Lung (tissue), 11 donors: ENCODE measurements at regions not wholly inside any gene's neighbourhood (a gene's known extent, or its start where the extent isn't known, plus 50 kb on each side); places are given as distances from the start of the nearest gene placed in this dataset.

Experiments
- ATAC-seq: fragments of 200-7000 bp; cut with Tn5 transposase; one replicate; pipeline ENCODE4 v1.9.1; 2020; ENCODE audit warnings: moderate number of reproducible peaks; ENCODE audit not compliant: insufficient read depth, low FRiP score
- DNase-seq, 3 donors: peaks; one replicate each; pipeline ENCODE4 v3.0.0-alpha.2; 2013 to 2017
- H3K27ac ChIP-seq, 2 donors: one replicate each; pipeline ENCODE4 v1.5.1; 2013; ENCODE audit warnings: mild to moderate bottlenecking in 2 of 2, moderate library complexity in 2 of 2, control low read depth in 1 of 2, inconsistent platforms in 1 of 2, low read depth in 1 of 2, low read length in 1 of 2
- H3K27me3 ChIP-seq, 3 donors: one replicate each; pipeline ENCODE4 v1.5.1; 2013; ENCODE audit warnings: low read length in 2 of 3; ENCODE audit not compliant: control insufficient read depth in 3 of 3, insufficient read depth in 3 of 3
- H3K36me3 ChIP-seq, 4 donors: one replicate each; pipeline ENCODE4 v1.5.1; 2013; ENCODE audit warnings: low read length in 4 of 4, mild to moderate bottlenecking in 1 of 4, moderate library complexity in 1 of 4; ENCODE audit not compliant: control insufficient read depth in 4 of 4, insufficient read depth in 4 of 4
- H3K4me1 ChIP-seq, 5 donors: one replicate each; pipeline ENCODE4 v1.5.1; 2013; ENCODE audit warnings: low read length in 5 of 5, mild to moderate bottlenecking in 2 of 5, moderate library complexity in 1 of 5; ENCODE audit not compliant: control insufficient read depth in 5 of 5, insufficient read depth in 5 of 5
- H3K4me3 ChIP-seq: one replicate; pipeline ENCODE4 v1.5.1; 2013; ENCODE audit warnings: mild to moderate bottlenecking, control low read depth, moderate library complexity
- H3K9ac ChIP-seq, 2 donors: one replicate each; pipeline ENCODE4 v1.5.1; 2013; ENCODE audit warnings: low read length in 2 of 2, control low read depth in 1 of 2; ENCODE audit not compliant: insufficient read depth in 1 of 2
- H3K9me3 ChIP-seq, 4 donors: one replicate each; pipeline ENCODE4 v1.5.1; 2013; ENCODE audit warnings: low read length in 3 of 4, mild to moderate bottlenecking in 1 of 4, moderate library complexity in 1 of 4; ENCODE audit not compliant: control insufficient read depth in 4 of 4, insufficient read depth in 3 of 4
- WGBS, 2 donors: extraction: QIAGEN DNeasy Blood & Tissue Kit; methylation state at CpG; one replicate each; pipeline ENCODE4 v1.1.7; 2013; 5-methylcytosine and 5-hydroxymethylcytosine counted together
- TF ChIP-seq, protein P1 (sequence below): IDR thresholded peaks from 2 replicates; pipeline ENCODE4 v1.5.1; 2012; ENCODE audit warnings: mild to moderate bottlenecking; ENCODE audit errors: control extremely low read depth, extremely low read depth
- donor health status: control.
- donor health status: control.
- donor health status: Bipolar disorder and iron deficiency.
- donor health status: healthy.
- donor health status: DM: yes; HTN: yes; CAD: no.

DNA sequence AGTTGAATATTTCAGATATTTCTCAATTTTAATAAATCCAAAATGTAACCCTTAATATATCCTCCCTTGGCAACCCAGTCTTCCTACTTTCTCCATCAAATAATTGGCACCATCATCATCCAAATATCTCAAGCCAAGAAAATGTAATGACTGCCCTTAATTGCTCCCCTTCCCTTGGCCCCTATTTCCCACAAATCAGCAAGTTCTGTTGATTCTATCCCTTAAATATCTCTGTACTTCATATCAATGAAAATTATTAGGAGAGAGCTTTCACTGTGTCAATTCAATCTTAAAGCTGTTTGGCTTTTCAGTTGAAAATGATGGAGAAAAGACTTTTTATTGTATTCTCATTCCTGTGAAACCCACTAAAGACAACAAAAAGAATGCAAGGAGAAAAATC is 349.8 kb downstream of the HINT1 start:
- TF ChIP-seq, protein P1, sequence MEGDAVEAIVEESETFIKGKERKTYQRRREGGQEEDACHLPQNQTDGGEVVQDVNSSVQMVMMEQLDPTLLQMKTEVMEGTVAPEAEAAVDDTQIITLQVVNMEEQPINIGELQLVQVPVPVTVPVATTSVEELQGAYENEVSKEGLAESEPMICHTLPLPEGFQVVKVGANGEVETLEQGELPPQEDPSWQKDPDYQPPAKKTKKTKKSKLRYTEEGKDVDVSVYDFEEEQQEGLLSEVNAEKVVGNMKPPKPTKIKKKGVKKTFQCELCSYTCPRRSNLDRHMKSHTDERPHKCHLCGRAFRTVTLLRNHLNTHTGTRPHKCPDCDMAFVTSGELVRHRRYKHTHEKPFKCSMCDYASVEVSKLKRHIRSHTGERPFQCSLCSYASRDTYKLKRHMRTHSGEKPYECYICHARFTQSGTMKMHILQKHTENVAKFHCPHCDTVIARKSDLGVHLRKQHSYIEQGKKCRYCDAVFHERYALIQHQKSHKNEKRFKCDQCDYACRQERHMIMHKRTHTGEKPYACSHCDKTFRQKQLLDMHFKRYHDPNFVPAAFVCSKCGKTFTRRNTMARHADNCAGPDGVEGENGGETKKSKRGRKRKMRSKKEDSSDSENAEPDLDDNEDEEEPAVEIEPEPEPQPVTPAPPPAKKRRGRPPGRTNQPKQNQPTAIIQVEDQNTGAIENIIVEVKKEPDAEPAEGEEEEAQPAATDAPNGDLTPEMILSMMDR, result no peak
- Histone ChIP-seq H3K4me1 (peaks cover 0 to 12% (median 0%) of the 10 kb centered on the region in 5 donors), H3K36me3 (no peaks in the 10 kb centered on the region), H3K9ac (no peak overlapping the region), H3K27ac (no peak overlapping the region), H3K4me3 (no peak overlapping the region), H3K9me3 (no peaks in the 10 kb centered on the region), H3K27me3 (no peaks in the 10 kb centered on the region)
- no peak for ATAC-seq
- DNase-seq, result peak in 2 of 3 donors; percentile 61 to 81

GRCh38 chr5:130808691-130809090 is 356.4 kb downstream of the HINT1 start:
- TF ChIP-seq, protein P1, result no peak
- H3K27ac ChIP-seq, result no peak overlapping the region
- no peak for ATAC-seq
- 92 to 93% methylated on average over 4 of the region's 4 CpGs for WGBS, 2 donors
- H3K36me3 ChIP-seq, result no peaks in the 10 kb centered on the region
- H3K9me3 ChIP-seq, result no peaks in the 10 kb centered on the region
- no peak overlapping the region for H3K9ac ChIP-seq
- H3K4me3 ChIP-seq, result no peak overlapping the region
- peaks cover 0 to 6% (median 0%) of the 10 kb centered on the region in 5 donors for H3K4me1 ChIP-seq
- no peak for DNase-seq
- H3K27me3 ChIP-seq, result no peaks in the 10 kb centered on the region

DNA sequence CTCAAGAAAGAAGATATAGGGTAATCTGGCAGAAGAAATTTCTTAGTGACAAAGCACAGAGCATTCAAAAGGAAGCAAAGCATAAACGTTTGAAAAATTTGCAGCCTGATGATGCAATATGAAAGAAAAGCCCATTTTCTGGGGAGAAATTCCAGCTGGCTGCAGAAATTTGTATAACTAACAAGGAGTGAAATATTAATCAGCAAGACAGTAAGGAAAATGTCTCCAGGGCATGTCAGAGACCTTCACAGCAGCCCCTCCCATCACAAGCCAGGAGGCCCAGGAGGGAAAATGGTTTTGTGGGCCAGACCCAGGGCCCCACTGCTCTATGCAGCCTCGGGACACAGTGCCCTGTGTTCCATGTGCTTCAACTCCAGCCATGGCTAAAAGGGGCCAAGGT is 359.4 kb downstream of the HINT1 start:
- no peaks in the 10 kb centered on the region for H3K27me3 ChIP-seq
- WGBS, 2 donors, result 46 to 59% methylated on average over 2 of the region's 2 CpGs
- TF ChIP-seq, protein P1, result no peak

GRCh38 chr5:130805036-130805435 is 360.0 kb downstream of the HINT1 start:
- DNase-seq, result peak in 2 of 3 donors; percentile 53 to 71
- Histone ChIP-seq H3K4me3 (no peak overlapping the region), H3K4me1 (peaks cover 0 to 6% (median 0%) of the 10 kb centered on the region in 5 donors), H3K36me3 (no peaks in the 10 kb centered on the region), H3K9me3 (peaks cover 0 to 7% (median 0%) of the 10 kb centered on the region in 4 donors), H3K27me3 (no peaks in the 10 kb centered on the region), H3K27ac (no peak overlapping the region), H3K9ac (no peak overlapping the region)
- TF ChIP-seq, protein P1, result no peak
- ATAC-seq, result no peak

More for the DNA sequence above, 359.4 kb downstream of the HINT1 start:
- no peak overlapping the region for H3K9ac ChIP-seq
- peaks cover 0 to 6% (median 0%) of the 10 kb centered on the region in 5 donors for H3K4me1 ChIP-seq
- no peak overlapping the region for H3K27ac ChIP-seq
- H3K4me3 ChIP-seq, result no peak overlapping the region
- no peaks in the 10 kb centered on the region for H3K36me3 ChIP-seq
- peak; percentile 50 to 87 (median 66) for DNase-seq
- no peak for ATAC-seq
- peaks cover 0 to 7% (median 0%) of the 10 kb centered on the region in 4 donors for H3K9me3 ChIP-seq
